ENCODE measurements at regions not wholly inside any gene's neighbourhood (a gene's known extent, or its start where the extent isn't known, plus 50 kb on each side); places are given as distances from the start of the nearest gene placed in this dataset.

GRCh38 chr7:152492952-152493351, 57.1 kb upstream of the KMT2C start:
- no peaks in the 10 kb centered on the region for H3K79me2 ChIP-seq (ENCODE audit: insufficient read depth, low read length)

GRCh38 chr7:152489044-152489443, 53.2 kb upstream of the KMT2C start:
- no peaks in the 10 kb centered on the region for H3K9me3 ChIP-seq (ENCODE audit: insufficient read depth, low read length, severe bottlenecking)
- H3K27ac ChIP-seq (ENCODE audit: low read length): no peak overlapping the region
- no peak overlapping the region for H3K9ac ChIP-seq (ENCODE audit: low read depth, low read length)
- no peaks in the 10 kb centered on the region for H3K4me1 ChIP-seq (ENCODE audit: insufficient read depth, low read length)
- DNase-seq (no peak), ATAC-seq (ENCODE audit: insufficient read depth, low read depth) (no peak)
- no peak overlapping the region for H2AFZ ChIP-seq (ENCODE audit: low read depth, low read length)
- no peaks in the 10 kb centered on the region for H4K20me1 ChIP-seq (ENCODE audit: insufficient read depth, low read length)
- no peak overlapping the region for H3K4me2 ChIP-seq (ENCODE audit: insufficient read depth, low read length)
- no peak overlapping the region for H3K4me3 ChIP-seq (ENCODE audit: low read depth in 1 of 2, low read length in 2 of 2)
- H3K79me2 ChIP-seq (ENCODE audit: insufficient read depth, low read length): no peaks in the 10 kb centered on the region
- TF ChIP-seq EZH2 (IDR thresholded peaks at IDR 0.05; ENCODE audit: borderline replicate concordance, low read depth, low read length, severe bottlenecking) (no peak), CTCF (IDR thresholded peaks at IDR 0.05; ENCODE audit: borderline replicate concordance, extremely low read depth, low read length, poor library complexity, severe bottlenecking) (no peak)
- no peaks in the 10 kb centered on the region for H3K27me3 ChIP-seq (ENCODE audit: insufficient read depth, low read length, poor library complexity)
- no peaks in the 10 kb centered on the region for H3K36me3 ChIP-seq (ENCODE audit: insufficient read depth, low read length)

More at GRCh38 chr7:152492952-152493351, 57.1 kb upstream of the KMT2C start:
- Histone ChIP-seq H3K9ac (ENCODE audit: low read depth, low read length) (no peak overlapping the region), H2AFZ (ENCODE audit: low read depth, low read length) (no peak overlapping the region), H3K4me1 (ENCODE audit: insufficient read depth, low read length) (no peaks in the 10 kb centered on the region), H3K4me3 (ENCODE audit: low read depth in 1 of 2, low read length in 2 of 2) (no peak overlapping the region), H3K27ac (ENCODE audit: low read length) (no peak overlapping the region), H4K20me1 (ENCODE audit: insufficient read depth, low read length) (no peaks in the 10 kb centered on the region), H3K4me2 (ENCODE audit: insufficient read depth, low read length) (no peak overlapping the region), H3K36me3 (ENCODE audit: insufficient read depth, low read length) (no peaks in the 10 kb centered on the region), H3K27me3 (ENCODE audit: insufficient read depth, low read length, poor library complexity) (no peaks in the 10 kb centered on the region), H3K9me3 (ENCODE audit: insufficient read depth, low read length, severe bottlenecking) (no peaks in the 10 kb centered on the region)
- ATAC-seq (ENCODE audit: insufficient read depth, low read depth) (no peak), DNase-seq (no peak)
- TF ChIP-seq CTCF (IDR thresholded peaks at IDR 0.05; ENCODE audit: borderline replicate concordance, extremely low read depth, low read length, poor library complexity, severe bottlenecking) (no peak), EZH2 (IDR thresholded peaks at IDR 0.05; ENCODE audit: borderline replicate concordance, low read depth, low read length, severe bottlenecking) (no peak)

GRCh38 chr7:152486968-152487367, 51.2 kb upstream of the KMT2C start:
- no peak overlapping the region for H3K4me3 ChIP-seq (ENCODE audit: low read depth in 1 of 2, low read length in 2 of 2)
- no peak for ATAC-seq (ENCODE audit: insufficient read depth, low read depth)
- no peak overlapping the region for H3K27ac ChIP-seq (ENCODE audit: low read length)
- no peaks in the 10 kb centered on the region for H3K4me1 ChIP-seq (ENCODE audit: insufficient read depth, low read length)
- no peak for DNase-seq
- no peaks in the 10 kb centered on the region for H3K79me2 ChIP-seq (ENCODE audit: insufficient read depth, low read length)
- H3K4me2 ChIP-seq (ENCODE audit: insufficient read depth, low read length): no peak overlapping the region
- no peak for TF ChIP-seq EZH2 (IDR thresholded peaks at IDR 0.05; ENCODE audit: borderline replicate concordance, low read depth, low read length, severe bottlenecking)
- no peak for TF ChIP-seq CTCF (IDR thresholded peaks at IDR 0.05; ENCODE audit: borderline replicate concordance, extremely low read depth, low read length, poor library complexity, severe bottlenecking)
- no peaks in the 10 kb centered on the region for H4K20me1 ChIP-seq (ENCODE audit: insufficient read depth, low read length)
- no peaks in the 10 kb centered on the region for H3K36me3 ChIP-seq (ENCODE audit: insufficient read depth, low read length)
- H3K27me3 ChIP-seq (ENCODE audit: insufficient read depth, low read length, poor library complexity): no peaks in the 10 kb centered on the region
- H2AFZ ChIP-seq (ENCODE audit: low read depth, low read length): no peak overlapping the region
- no peaks in the 10 kb centered on the region for H3K9me3 ChIP-seq (ENCODE audit: insufficient read depth, low read length, severe bottlenecking)
- no peak overlapping the region for H3K9ac ChIP-seq (ENCODE audit: low read depth, low read length)

GRCh38 chr7:152485826-152486225, 50.0 kb upstream of the KMT2C start:
- H4K20me1 ChIP-seq (ENCODE audit: insufficient read depth, low read length): no peaks in the 10 kb centered on the region
- H3K79me2 ChIP-seq (ENCODE audit: insufficient read depth, low read length): no peaks in the 10 kb centered on the region
- no peaks in the 10 kb centered on the region for H3K4me1 ChIP-seq (ENCODE audit: insufficient read depth, low read length)
- no peak overlapping the region for H3K4me3 ChIP-seq (ENCODE audit: low read depth in 1 of 2, low read length in 2 of 2)
- no peaks in the 10 kb centered on the region for H3K9me3 ChIP-seq (ENCODE audit: insufficient read depth, low read length, severe bottlenecking)
- H3K4me2 ChIP-seq (ENCODE audit: insufficient read depth, low read length): no peak overlapping the region
- H3K27ac ChIP-seq (ENCODE audit: low read length): no peak overlapping the region
- no peak overlapping the region for H3K9ac ChIP-seq (ENCODE audit: low read depth, low read length)
- DNase-seq: no peak
- no peak overlapping the region for H2AFZ ChIP-seq (ENCODE audit: low read depth, low read length)
- ATAC-seq (ENCODE audit: insufficient read depth, low read depth): no peak
- no peak for TF ChIP-seq EZH2 (IDR thresholded peaks at IDR 0.05; ENCODE audit: borderline replicate concordance, low read depth, low read length, severe bottlenecking)
- TF ChIP-seq CTCF (IDR thresholded peaks at IDR 0.05; ENCODE audit: borderline replicate concordance, extremely low read depth, low read length, poor library complexity, severe bottlenecking): no peak
- no peaks in the 10 kb centered on the region for H3K27me3 ChIP-seq (ENCODE audit: insufficient read depth, low read length, poor library complexity)
- no peaks in the 10 kb centered on the region for H3K36me3 ChIP-seq (ENCODE audit: insufficient read depth, low read length)
